Adipocyte (in vitro differentiated cells): ENCODE measurements at regions not wholly inside any gene's neighbourhood (a gene's known extent, or its start where the extent isn't known, plus 50 kb on each side); places are given as distances from the start of the nearest gene placed in this dataset.
"Not testable (repeated sequence)": the region's sequence is repeated elsewhere in the genome, so short reads cannot be mapped to it uniquely, and the experiment has no call there.

Source experiments
- DNase-seq: peaks from one replicate; pipeline ENCODE4 v3.0.0-alpha.2; 2015; ENCODE audit warnings: low read depth
- H3K27me3 ChIP-seq: replicated peaks from 2 replicates; pipeline ENCODE4 v1.7.0; 2013; ENCODE audit warnings: mild to moderate bottlenecking, low read length, moderate library complexity; ENCODE audit not compliant: control insufficient read depth, insufficient read depth
- H3K36me3 ChIP-seq: 2 replicates; pipeline ENCODE4 v1.7.0; 2013; ENCODE audit warnings: low read length, mild to moderate bottlenecking, moderate library complexity; ENCODE audit not compliant: control insufficient read depth, insufficient read depth, severe bottlenecking
- H3K4me1 ChIP-seq: 2 replicates; pipeline ENCODE4 v1.7.0; 2013; ENCODE audit warnings: mild to moderate bottlenecking, low read length, moderate library complexity; ENCODE audit not compliant: control insufficient read depth, insufficient read depth
- H3K4me3 ChIP-seq: 2 replicates; pipeline ENCODE4 v1.7.0; 2013; ENCODE audit warnings: mild to moderate bottlenecking, low read length, moderate library complexity
- H3K9ac ChIP-seq: 2 replicates; pipeline ENCODE4 v1.7.0; 2013; ENCODE audit warnings: mild to moderate bottlenecking, low read length, moderate library complexity
- H3K9me3 ChIP-seq: 2 replicates; pipeline ENCODE4 v1.7.0; 2013; ENCODE audit warnings: mild to moderate bottlenecking, low read length, moderate library complexity; ENCODE audit not compliant: control insufficient read depth

DNA sequence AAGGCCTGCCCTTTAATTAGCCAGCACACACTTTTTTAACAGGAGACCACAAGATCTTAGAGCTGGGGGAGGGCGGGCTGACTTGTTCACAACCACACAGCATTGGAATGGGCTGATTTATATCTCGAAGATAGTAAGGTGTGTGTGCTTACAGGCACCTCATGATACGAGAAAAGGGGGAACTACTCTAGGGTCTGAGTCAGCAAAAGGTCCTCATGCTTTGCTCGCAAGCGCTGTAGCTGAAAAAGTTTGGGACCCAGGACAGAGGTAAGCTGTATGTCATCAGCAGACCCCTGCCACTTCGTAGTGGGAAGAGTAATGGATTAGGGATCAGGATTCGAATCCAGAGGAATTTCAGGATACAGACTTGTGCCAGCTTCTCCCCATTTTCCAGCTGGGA is 88.9 kb upstream of the RBM19 start:
- Histone ChIP-seq H3K27me3 (peaks cover 38% of the 10 kb centered on the region), H3K9ac (no peak overlapping the region), H3K36me3 (no peaks in the 10 kb centered on the region), H3K4me3 (no peak overlapping the region), H3K4me1 (no peaks in the 10 kb centered on the region), H3K9me3 (peaks cover 12% of the 10 kb centered on the region)
- no peak for DNase-seq

DNA sequence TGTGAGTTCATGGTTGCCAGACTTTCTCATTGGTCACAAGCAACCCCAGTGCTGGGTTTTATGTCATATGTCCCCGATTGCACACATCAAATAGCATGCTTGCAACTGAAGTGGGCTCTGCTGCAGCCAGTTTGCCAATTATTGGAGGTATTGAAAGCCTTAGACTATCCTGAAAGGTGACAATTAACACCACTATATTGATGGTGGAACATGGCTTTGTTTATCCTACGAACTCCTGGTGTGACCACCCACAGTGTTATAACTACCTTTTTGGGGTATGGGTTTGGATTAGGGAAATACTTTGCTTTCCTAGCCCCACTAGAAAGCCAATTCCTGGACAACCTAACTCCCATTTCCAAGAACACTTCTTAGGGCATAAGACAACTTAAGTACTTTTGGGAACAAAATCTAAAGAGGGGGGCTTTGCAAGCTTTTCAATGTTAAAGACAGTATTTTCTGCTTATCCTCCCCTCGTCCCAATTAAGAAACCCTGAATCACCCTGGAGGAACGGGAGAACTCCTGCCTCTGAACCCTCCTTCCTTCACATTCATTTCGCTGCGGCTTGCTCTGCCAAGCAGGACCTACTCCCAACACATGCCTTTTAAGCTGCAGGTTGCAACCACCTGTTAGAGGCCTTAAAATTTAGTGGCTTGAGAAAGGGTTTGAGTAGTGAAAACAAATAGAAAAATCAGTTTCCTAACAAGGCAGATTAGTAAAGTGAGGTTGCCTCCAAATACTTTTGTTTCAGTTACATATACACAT is 80.3 kb upstream of the RBM19 start:
- H3K36me3 ChIP-seq, result no peaks in the 10 kb centered on the region
- no peak for DNase-seq
- no peaks in the 10 kb centered on the region for H3K4me1 ChIP-seq
- no peak overlapping the region for H3K4me3 ChIP-seq
- peaks cover 49% of the 10 kb centered on the region for H3K27me3 ChIP-seq
- H3K9me3 ChIP-seq, result no peaks in the 10 kb centered on the region
- no peak overlapping the region for H3K9ac ChIP-seq

DNA sequence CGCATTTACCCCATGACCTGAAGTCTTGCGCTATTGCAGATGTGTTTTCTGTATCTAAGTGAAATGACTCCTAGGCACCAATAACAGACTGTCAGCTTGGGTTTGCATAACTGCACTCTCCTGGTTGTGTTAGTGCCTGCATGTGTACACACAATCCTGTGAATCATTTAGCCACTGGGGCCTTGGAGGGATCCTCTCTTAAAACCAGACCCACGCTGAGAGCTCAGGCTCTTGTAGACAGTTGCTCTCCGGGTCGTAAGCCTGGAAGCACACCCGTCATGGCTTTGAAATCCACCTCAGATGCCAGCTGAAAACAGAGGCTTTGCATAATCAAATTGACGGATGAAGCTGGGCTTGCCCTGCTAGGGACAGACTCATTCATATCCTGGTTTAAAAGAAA is 79.2 kb upstream of the RBM19 start:
- DNase-seq, result no peak
- no peaks in the 10 kb centered on the region for H3K36me3 ChIP-seq
- no peaks in the 10 kb centered on the region for H3K4me1 ChIP-seq
- no peak overlapping the region for H3K4me3 ChIP-seq
- H3K9ac ChIP-seq, result no peak overlapping the region
- peaks cover 3% of the 10 kb centered on the region for H3K9me3 ChIP-seq
- H3K27me3 ChIP-seq, result peaks cover 50% of the 10 kb centered on the region

- Histone ChIP-seq H3K36me3 (no peaks in the 10 kb centered on the region), H3K9me3 (peaks cover 3% of the 10 kb centered on the region), H3K4me1 (no peaks in the 10 kb centered on the region), H3K4me3 (no peak overlapping the region), H3K9ac (no peak overlapping the region), H3K27me3 (peaks cover 53% of the 10 kb centered on the region)
- no peak for DNase-seq
These were observed 75.5 kb upstream of the RBM19 start for GRCh38 chr12:114041590-114041989.

- Histone ChIP-seq H3K27me3 (peaks cover 53% of the 10 kb centered on the region), H3K36me3 (no peaks in the 10 kb centered on the region), H3K9ac (no peak overlapping the region), H3K4me3 (no peak overlapping the region), H3K9me3 (peaks cover 5% of the 10 kb centered on the region), H3K4me1 (no peaks in the 10 kb centered on the region)
- DNase-seq, result no peak
These were observed 75.0 kb upstream of the RBM19 start for GRCh38 chr12:114041136-114041535.

GRCh38 chr12:114038962-114039361 is 72.8 kb upstream of the RBM19 start:
- no peaks in the 10 kb centered on the region for H3K4me1 ChIP-seq
- H3K36me3 ChIP-seq, result no peaks in the 10 kb centered on the region
- H3K4me3 ChIP-seq, result no peak overlapping the region
- no peak overlapping the region for H3K9ac ChIP-seq
- peaks cover 53% of the 10 kb centered on the region for H3K27me3 ChIP-seq
- DNase-seq, result no peak
- peaks cover 5% of the 10 kb centered on the region for H3K9me3 ChIP-seq

DNA sequence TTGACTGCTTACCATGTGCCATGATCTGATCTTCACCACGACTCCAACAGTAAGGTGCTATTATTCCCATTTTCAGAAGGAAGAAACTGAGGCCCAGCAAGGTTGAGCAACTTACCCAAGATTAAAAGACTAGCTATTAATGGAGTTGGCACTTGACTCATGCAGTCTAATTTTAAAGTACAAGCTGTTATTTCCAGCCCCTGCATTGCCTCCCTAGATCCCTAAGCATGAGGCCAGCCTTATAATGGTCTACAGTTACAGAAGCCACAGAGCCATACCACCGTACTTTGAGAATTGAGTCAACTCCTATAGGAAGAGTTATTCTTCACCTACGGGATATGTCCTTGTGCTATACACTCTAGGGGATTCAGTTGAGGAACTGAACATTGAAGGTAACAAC is 66.7 kb upstream of the RBM19 start:
- Histone ChIP-seq H3K4me1 (no peaks in the 10 kb centered on the region), H3K27me3 (peaks cover 49% of the 10 kb centered on the region), H3K4me3 (no peak overlapping the region), H3K36me3 (no peaks in the 10 kb centered on the region), H3K9me3 (peaks cover 4% of the 10 kb centered on the region), H3K9ac (no peak overlapping the region)
- DNase-seq, result no peak

DNA sequence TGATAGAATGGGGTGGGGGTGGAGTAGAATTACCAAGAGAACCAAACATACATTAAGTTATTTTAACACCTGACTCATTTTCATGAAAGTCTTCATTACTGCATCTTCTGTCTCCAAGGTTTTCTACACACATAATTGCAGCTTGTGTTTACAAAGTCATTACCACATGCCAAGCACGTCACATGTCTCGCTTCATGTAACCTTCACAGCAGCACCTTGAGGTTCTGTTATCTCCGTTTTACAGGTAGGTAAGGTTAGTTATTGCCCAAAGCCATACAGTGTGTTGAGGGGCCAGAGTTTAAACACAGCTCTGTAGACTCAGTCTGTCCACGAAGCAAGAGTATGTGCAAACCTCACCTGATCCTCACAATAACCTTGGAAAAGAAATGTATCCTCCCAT is 64.3 kb upstream of the RBM19 start:
- Histone ChIP-seq H3K27me3 (peaks cover 50% of the 10 kb centered on the region), H3K4me1 (no peaks in the 10 kb centered on the region), H3K9ac (no peak overlapping the region), H3K4me3 (no peak overlapping the region), H3K9me3 (peaks cover 18% of the 10 kb centered on the region), H3K36me3 (no peaks in the 10 kb centered on the region)
- no peak for DNase-seq

DNA sequence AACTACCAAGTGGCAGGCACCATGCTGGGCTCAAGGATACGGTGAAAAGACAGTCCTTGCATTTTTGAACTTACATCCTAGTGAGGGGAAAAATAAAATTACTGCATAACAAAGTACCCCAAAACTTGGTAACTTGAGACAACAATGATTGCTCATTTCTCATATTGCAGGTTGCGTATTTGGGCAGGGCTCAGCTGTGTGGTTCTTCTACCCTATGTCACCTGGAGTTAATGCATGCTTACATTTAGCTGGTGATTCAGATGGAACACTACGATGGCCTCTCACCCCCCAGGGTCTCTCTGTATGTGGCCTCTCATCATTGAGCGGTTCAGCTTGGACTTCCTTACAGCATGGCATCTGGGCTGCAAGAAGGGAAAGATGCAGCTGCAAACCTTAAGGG is 60.7 kb upstream of the RBM19 start:
- Histone ChIP-seq H3K36me3 (no peaks in the 10 kb centered on the region), H3K9me3 (peaks cover 18% of the 10 kb centered on the region), H3K27me3 (peaks cover 41% of the 10 kb centered on the region), H3K4me1 (no peaks in the 10 kb centered on the region), H3K9ac (no peak overlapping the region), H3K4me3 (no peak overlapping the region)
- DNase-seq, result no peak

- peaks cover 18% of the 10 kb centered on the region for H3K9me3 ChIP-seq
- no peaks in the 10 kb centered on the region for H3K36me3 ChIP-seq
- H3K4me3 ChIP-seq, result no peak overlapping the region
- no peaks in the 10 kb centered on the region for H3K4me1 ChIP-seq
- no peak overlapping the region for H3K9ac ChIP-seq
- peaks cover 38% of the 10 kb centered on the region for H3K27me3 ChIP-seq
- no peak for DNase-seq
These were observed 59.8 kb upstream of the RBM19 start for GRCh38 chr12:114025935-114026334.

GRCh38 chr12:114022081-114022480 is 56.0 kb upstream of the RBM19 start:
- not testable (repeated sequence) for H3K9ac ChIP-seq, H3K4me1 ChIP-seq, H3K4me3 ChIP-seq, DNase-seq, H3K36me3 ChIP-seq
- H3K27me3 ChIP-seq, result peaks cover 33% of the 10 kb centered on the region
- peaks cover 10% of the 10 kb centered on the region for H3K9me3 ChIP-seq

- H3K9me3 ChIP-seq, result no peaks in the 10 kb centered on the region
- no peak for DNase-seq
- no peaks in the 10 kb centered on the region for H3K36me3 ChIP-seq
- no peak overlapping the region for H3K9ac ChIP-seq
- no peaks in the 10 kb centered on the region for H3K4me1 ChIP-seq
- H3K27me3 ChIP-seq, result peaks cover 26% of the 10 kb centered on the region
- no peak overlapping the region for H3K4me3 ChIP-seq
These were observed 52.5 kb upstream of the RBM19 start for GRCh38 chr12:114018669-114019068.
